Middle frontal gyrus (tissue), 1 donor: ENCODE measurements at regions not wholly inside any gene's neighbourhood (a gene's known extent, or its start where the extent isn't known, plus 50 kb on each side); places are given as distances from the start of the nearest gene placed in this dataset.

Experiments
- DNase-seq: peaks from one replicate; pipeline ENCODE4 v3.0.0-alpha.2; 2015; ENCODE audit warnings: low spot score; ENCODE audit errors: extremely low spot score

- no peak for DNase-seq
These were observed 72.2 kb upstream of the TEX51 start for GRCh38 chr2:126826491-126826890.

GRCh38 chr2:126827371-126827770 is 71.3 kb upstream of the TEX51 start:
- DNase-seq = no peak

GRCh38 chr2:126828051-126828450 is 70.6 kb upstream of the TEX51 start:
- no peak for DNase-seq

GRCh38 chr2:126828491-126828890 is 70.2 kb upstream of the TEX51 start:
- no peak for DNase-seq

- no peak for DNase-seq
These were observed 67.3 kb upstream of the TEX51 start for GRCh38 chr2:126831234-126832005.

- DNase-seq = no peak
These were observed 66.7 kb upstream of the TEX51 start for GRCh38 chr2:126832014-126832413.

- DNase-seq = no peak
These were observed 65.9 kb upstream of the TEX51 start for GRCh38 chr2:126832757-126833156.

- no peak for DNase-seq
These were observed 64.6 kb upstream of the TEX51 start for GRCh38 chr2:126834006-126834659.

GRCh38 chr2:126835261-126835660 is 63.4 kb upstream of the TEX51 start:
- DNase-seq = no peak

- no peak for DNase-seq
These were observed 62.9 kb upstream of the TEX51 start for GRCh38 chr2:126835831-126836230.

- DNase-seq = no peak
These were observed 61.7 kb upstream of the TEX51 start for GRCh38 chr2:126836761-126837679.

GRCh38 chr2:126837966-126838715 is 60.5 kb upstream of the TEX51 start:
- peak; percentile 10 for DNase-seq

GRCh38 chr2:126838716-126838985 is 60.0 kb upstream of the TEX51 start:
- no peak for DNase-seq

GRCh38 chr2:126839796-126840195 is 58.9 kb upstream of the TEX51 start:
- no peak for DNase-seq

- DNase-seq = no peak
These were observed 55.6 kb upstream of the TEX51 start for GRCh38 chr2:126843081-126843480.

- DNase-seq = no peak
These were observed 52.4 kb upstream of the TEX51 start for GRCh38 chr2:126846241-126846640.
